Lower leg skin (tissue), 3 donors: ENCODE measurements at regions not wholly inside any gene's neighbourhood (a gene's known extent, or its start where the extent isn't known, plus 50 kb on each side); places are given as distances from the start of the nearest gene placed in this dataset.

Experiments
- CTCF ChIP-seq, 3 donors: fragments of 450-650 bp; IDR thresholded peaks; one replicate each; pipeline ENCODE4 v1.5.1; 2016; ENCODE audit warnings: antibody characterized with exemption in 3 of 3, mild to moderate bottlenecking in 3 of 3, moderate library complexity in 2 of 3
- POLR2A ChIP-seq, 2 donors: fragments of 450-650 bp; IDR thresholded peaks; one replicate each; pipeline ENCODE4 v1.6.1; 2016 to 2017; ENCODE audit warnings: antibody characterized with exemption in 2 of 2, mild to moderate bottlenecking in 1 of 2, moderate library complexity in 1 of 2

DNA sequence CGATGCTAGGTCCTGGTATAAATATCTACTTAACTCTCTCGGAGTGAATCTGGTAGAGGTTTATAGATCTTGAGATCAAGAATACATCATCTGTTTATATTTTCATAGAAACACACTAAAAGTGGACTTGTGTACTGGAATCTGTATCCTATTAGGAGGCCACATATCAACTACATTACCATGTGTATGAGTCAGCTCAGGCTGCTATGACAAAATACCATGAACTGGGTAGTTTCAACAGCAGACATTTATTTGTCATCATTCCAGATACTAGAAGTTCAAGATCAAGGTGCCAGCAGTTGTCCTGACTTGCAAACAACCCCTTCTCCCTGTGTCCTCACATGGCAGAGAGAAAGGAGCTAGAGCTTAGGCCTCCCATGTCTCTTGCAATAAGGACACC is 113.9 kb upstream of the PFKP start:
- no peak for TF ChIP-seq POLR2A (IDR thresholded peaks at IDR 0.05)
- TF ChIP-seq CTCF (IDR thresholded peaks at IDR 0.05), result no peak
